ENCODE measurements at regions not wholly inside any gene's neighbourhood (a gene's known extent, or its start where the extent isn't known, plus 50 kb on each side); places are given as distances from the start of the nearest gene placed in this dataset.
A peak's percentile ranks its signal among the peaks of the same experiment; 100 is the strongest.

GRCh38 chr3:147943265-147943945 is 534.2 kb downstream of the ZIC1 start:
- Histone ChIP-seq H3K79me2 (replicated peaks; ENCODE audit: insufficient read depth) (no peaks in the 10 kb centered on the region), H3K27me3 (ENCODE audit: insufficient read depth) (no peaks in the 10 kb centered on the region), H2AFZ (no peak overlapping the region), H3K9me2 (ENCODE audit: insufficient read depth) (no peaks in the 10 kb centered on the region), H3K4me2 (no peak overlapping the region), H3F3A (replicated peaks; ENCODE audit: low read depth) (no peaks in the 10 kb centered on the region), H4K20me1 (replicated peaks; ENCODE audit: insufficient read depth) (no peaks in the 10 kb centered on the region), H3K36me3 (ENCODE audit: insufficient read depth) (no peaks in the 10 kb centered on the region), H3K4me1 (ENCODE audit: insufficient read depth) (peaks cover 34% of the 10 kb centered on the region), H3K27ac (ENCODE audit: low read depth) (no peak overlapping the region), H3K4me3 (no peak overlapping the region)
- no peak overlapping the region for H3K4me3 Mint-ChIP-seq
- DNase-seq (ENCODE audit: low spot score) (no peak), ATAC-seq (no peak)
- H3K27me3 Mint-ChIP-seq (ENCODE audit: insufficient read depth, low read depth, poor library complexity) = peaks cover 2% of the 10 kb centered on the region
- no peaks in the 10 kb centered on the region for H3K9me3 Mint-ChIP-seq
- peaks cover 40% of the 10 kb centered on the region for H3K4me1 Mint-ChIP-seq
- H3K27ac Mint-ChIP-seq = 0 out of 2 replicates have a peak overlapping the region, but pooled peaks have one; percentile 9
- TF ChIP-seq, protein P1, sequence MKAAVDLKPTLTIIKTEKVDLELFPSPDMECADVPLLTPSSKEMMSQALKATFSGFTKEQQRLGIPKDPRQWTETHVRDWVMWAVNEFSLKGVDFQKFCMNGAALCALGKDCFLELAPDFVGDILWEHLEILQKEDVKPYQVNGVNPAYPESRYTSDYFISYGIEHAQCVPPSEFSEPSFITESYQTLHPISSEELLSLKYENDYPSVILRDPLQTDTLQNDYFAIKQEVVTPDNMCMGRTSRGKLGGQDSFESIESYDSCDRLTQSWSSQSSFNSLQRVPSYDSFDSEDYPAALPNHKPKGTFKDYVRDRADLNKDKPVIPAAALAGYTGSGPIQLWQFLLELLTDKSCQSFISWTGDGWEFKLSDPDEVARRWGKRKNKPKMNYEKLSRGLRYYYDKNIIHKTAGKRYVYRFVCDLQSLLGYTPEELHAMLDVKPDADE (IDR thresholded peaks at IDR 0.05) = no peak
- TF ChIP-seq ZNF114 (CRISPR knock-in tag; IDR thresholded peaks at IDR 0.05) (no peak), STAT1 (IDR thresholded peaks at IDR 0.05; ENCODE audit: unreplicated experiment) (no peak), REST (IDR thresholded peaks at IDR 0.05; ENCODE audit: unreplicated experiment) (no peak), EZH2 (IDR thresholded peaks at IDR 0.05; ENCODE audit: low read depth, unreplicated experiment) (no peak), JUNB (IDR thresholded peaks at IDR 0.05; ENCODE audit: unreplicated experiment) (no peak), NANOG (IDR thresholded peaks at IDR 0.05; ENCODE audit: borderline replicate concordance) (no peak), CTCF (conservative IDR thresholded peaks at IDR 0.05; ENCODE audit: low read depth in 2 of 2) (no peak), CREB1 (CRISPR knock-in tag; IDR thresholded peaks at IDR 0.05; ENCODE audit: low read depth) (no peak), ZNF331 (CRISPR knock-in tag; IDR thresholded peaks at IDR 0.05; ENCODE audit: low read depth) (no peak), POLR2AphosphoS5 (IDR thresholded peaks at IDR 0.05; ENCODE audit: low read depth) (no peak), ZNF462 (CRISPR knock-in tag; IDR thresholded peaks at IDR 0.05) (no peak), EZH2phosphoT487 (IDR thresholded peaks at IDR 0.05; ENCODE audit: unreplicated experiment) (no peak)
- no peaks in the 10 kb centered on the region for H3K36me3 Mint-ChIP-seq (ENCODE audit: low read depth)

Data from GM23338 (cell line).